Muscle of arm (tissue), 1 donor: ENCODE measurements at regions not wholly inside any gene's neighbourhood (a gene's known extent, or its start where the extent isn't known, plus 50 kb on each side); places are given as distances from the start of the nearest gene placed in this dataset.
A peak's percentile ranks its signal among the peaks of the same experiment; 100 is the strongest.

Experiments used
- DNase-seq: peaks from one replicate; pipeline ENCODE4 v3.0.0-alpha.2; 2013

GRCh38 chr2:144079803-144080202 is 440.1 kb downstream of the ZEB2 start:
- DNase-seq: no peak

DNA sequence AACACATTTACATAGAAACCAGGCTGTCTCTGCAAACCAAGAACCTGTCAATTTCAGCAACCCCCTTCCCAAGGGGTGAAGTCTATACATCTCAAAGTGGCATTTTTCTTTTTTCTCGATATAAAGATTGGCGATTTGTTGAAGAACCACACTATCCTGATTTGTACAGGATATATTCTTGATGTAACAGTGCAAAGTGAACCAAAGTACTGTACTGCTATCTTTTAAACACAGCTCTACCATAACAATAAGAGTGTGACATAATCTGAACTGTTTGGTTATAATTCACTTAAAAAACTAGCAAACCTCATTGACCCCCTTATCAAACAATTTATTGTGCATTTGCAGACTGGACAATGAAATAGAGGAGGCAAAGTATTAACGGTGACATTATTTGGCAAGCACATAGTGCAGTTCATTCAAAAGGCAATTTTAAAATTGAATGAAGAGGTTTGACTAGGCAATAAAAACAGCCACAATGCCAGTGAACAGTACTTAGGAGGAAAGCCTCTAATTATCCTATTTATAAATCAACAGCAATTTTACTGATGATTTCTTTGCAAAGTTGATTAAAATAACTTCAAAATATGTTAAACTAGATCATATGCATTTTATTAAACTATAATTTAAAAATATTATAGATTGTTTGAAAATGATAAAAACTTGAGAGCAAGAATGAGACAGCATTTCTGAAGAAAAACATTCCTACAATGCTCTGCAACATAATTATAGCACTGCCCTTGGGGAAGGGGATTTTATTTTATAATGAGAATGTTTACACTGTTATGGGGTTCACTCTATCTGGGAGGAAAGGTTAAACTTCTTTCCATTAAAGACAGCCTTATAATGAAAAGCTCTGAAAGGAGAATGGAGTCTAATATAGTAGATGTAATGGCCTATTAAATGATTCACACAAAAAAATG is 440.9 kb downstream of the ZEB2 start:
- DNase-seq: no peak

DNA sequence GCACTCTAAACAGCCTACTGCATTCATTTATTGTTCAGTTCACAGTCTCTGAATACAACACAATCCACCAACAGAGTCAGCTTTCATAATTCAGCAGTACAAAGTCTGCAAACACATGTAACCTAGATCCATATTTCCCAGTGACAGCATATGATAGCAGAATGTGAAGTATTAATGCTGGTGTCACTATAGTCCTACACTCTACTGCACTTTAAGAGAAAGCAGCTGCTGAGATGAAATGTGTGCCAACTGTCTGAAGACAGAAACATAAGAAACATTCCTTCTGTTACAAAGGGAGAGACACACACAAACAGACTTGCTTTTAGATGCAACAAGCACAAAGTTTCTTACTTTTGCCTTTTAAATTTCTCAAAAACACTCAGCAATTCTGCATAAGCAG is 441.8 kb downstream of the ZEB2 start:
- DNase-seq: peak; percentile 40

- no peak for DNase-seq
These were observed 445.5 kb downstream of the ZEB2 start for GRCh38 chr2:144074450-144074849.

DNA sequence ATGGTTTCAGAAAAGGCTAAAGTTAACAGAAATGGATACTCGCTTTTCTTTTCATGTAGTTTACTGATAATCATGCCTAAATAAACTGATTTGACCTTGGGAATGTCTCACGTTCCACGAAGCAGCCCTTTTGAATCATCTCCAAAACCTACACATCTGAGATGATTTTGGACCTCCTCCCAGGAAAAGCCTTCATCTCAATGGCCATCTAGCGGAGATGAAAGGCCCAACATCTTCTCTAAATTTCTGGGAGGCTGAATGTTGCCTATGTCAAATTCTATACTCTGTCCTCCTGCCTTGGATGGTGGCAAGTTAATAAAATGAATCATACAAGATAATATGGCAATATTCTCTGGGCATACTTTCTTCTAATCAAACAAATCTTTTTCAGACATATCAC is 448.5 kb downstream of the ZEB2 start:
- DNase-seq: no peak

GRCh38 chr2:144067506-144067905 is 452.4 kb downstream of the ZEB2 start:
- DNase-seq: no peak

DNA sequence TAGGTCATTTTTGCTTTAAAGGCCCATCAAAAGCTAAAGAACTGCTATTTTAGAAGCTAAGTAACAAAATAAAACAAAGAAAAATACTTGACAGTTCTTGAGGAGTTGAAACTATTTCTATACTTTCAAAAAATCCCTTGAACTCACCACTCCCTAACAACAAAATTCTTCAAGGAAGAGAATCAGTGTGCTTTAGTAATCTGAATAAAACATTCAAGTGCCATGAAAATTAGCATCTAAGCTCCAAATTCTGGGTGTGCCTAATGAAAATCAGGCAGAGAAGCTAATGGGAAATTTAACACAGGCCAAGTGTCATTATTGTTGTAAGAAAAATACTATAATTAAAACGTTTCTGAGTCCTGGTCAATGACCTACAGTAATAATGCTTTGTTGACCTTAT is 456.3 kb downstream of the ZEB2 start:
- DNase-seq: no peak

DNA sequence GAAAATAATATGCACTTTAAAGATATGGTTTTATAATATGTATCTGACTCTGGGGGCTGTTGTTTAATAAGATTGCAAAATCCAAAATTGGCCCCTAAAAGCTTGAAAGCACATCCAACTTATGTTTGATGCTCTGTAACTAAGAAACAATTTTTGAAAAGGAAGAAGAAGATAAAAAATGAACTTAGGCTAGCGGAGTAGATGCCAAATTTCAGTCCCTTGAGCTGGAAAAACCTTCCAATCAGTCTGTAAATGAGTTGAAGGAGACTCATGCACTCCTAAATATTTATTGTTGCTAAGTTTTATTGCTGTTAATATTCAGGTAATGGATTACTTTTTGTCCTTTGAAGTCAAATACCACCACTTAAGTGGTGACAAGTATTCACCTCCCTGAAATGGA is 465.0 kb downstream of the ZEB2 start:
- peak; percentile 63 for DNase-seq

- no peak for DNase-seq
These were observed 467.8 kb downstream of the ZEB2 start for GRCh38 chr2:144052083-144052482.

DNA sequence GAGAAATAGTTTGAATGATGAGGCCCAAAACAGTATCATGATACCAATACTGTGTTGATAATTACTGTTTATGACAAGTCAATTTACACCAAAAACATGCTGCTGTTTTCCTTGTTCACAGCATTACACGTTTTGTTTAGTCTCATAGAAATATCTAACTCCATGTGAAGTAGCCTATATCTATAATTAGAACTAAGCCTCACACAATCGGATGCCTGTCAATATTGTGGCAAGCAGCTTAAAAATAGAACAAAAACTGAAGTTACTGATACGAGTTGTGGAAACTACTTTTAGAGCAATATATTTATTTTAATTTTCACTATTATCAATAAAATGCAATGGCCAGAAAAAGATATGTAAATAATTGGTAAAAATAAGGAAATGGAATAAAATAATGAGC is 470.8 kb downstream of the ZEB2 start:
- DNase-seq: no peak

DNA sequence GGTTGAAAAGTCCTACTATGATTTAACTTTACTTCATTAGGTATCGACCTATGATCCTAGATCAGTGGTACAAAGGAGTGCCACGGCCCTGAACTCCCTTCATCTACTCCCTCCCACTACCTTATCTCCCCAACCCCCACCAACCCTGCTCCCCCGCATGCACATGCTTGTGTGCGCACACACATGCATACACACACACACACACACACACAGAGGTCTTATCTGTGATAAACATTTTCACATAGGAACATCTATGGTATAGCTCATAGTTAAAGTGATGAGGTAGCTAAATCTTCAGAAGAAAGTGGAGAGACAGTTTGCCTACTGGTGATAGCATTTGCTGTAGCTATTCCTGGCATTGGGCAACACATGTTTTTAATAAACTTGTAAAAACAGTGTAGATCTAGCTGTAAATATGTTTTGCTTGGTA is 471.3 kb downstream of the ZEB2 start:
- no peak for DNase-seq

DNA sequence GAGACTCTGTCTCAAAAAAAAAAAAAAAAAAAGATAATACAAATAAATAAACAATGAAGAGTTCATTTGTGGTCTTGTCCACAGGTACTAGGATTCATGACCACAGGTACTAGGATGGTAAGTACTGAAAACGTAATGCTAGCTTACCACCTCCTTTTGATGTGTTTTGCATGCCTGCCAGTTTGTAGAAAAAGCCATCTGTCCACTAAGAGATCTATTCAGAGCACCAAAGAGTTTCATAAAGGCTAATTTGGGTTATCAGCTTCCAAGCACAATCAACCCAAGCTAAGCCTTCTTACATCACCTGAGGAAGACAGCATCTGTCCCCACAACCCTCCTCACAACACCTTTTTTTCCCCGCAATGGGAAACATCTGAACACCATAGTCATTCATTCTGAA is 477.2 kb downstream of the ZEB2 start:
- DNase-seq: no peak

GRCh38 chr2:144041612-144042011 is 478.3 kb downstream of the ZEB2 start:
- no peak for DNase-seq

DNA sequence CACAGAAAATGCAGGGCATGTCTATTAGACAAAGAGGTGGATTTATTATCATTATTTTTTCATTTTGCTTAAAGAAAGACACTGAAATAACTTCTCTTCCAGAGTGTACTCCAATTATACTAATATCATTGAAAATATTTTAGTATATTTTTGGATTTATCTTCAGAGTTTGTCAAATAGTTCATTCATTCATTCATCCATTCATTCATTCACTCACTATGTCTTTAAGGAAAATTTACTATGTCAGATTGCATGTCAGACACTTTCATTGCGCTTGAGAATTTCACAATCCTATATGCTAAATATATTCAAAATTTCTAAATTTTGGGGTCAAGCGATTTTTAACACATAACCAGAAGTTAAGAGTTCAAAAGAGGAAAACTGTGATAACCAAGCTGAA is 479.1 kb downstream of the ZEB2 start:
- DNase-seq: no peak

DNA sequence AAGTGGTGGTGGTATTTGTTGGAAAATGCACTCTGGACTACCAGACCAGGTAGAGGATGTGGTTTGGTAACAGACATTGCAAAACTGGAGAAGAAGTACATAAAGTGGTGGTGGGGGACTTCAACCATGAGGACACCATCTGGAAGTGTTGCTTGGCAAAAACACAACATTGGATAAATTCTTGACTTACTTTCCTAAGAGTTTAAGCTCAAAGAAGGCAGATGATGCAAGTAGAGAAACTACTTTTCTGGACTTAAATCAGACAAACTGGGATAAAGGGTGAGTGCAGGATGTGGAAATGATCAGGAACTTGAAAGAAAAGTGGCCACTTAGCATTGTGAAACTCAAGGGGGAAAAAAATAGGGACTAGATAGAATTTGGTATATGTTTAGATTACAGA is 487.4 kb downstream of the ZEB2 start:
- DNase-seq: no peak

- DNase-seq: no peak
These were observed 489.1 kb downstream of the ZEB2 start for GRCh38 chr2:144030791-144031190.

DNA sequence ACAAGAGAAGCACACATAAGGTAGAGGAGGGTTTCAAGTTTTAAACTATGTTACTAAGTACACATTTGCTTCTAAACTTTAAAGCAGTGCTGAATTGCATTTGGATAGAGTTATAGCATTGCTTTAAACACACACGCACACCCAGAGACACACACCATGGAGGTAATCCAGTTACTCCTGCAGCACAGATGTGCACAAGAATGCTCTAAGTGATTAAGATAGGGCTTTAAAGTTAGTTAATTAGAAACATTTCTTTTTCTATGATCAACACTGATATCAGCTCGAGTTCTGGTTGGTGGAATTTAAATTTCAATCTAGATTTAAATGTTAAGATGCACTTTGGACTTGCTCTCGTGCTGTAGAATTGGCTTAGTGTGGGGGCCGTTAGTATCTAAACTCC is 492.3 kb downstream of the ZEB2 start:
- no peak for DNase-seq

- no peak for DNase-seq
These were observed 493.2 kb downstream of the ZEB2 start for GRCh38 chr2:144026753-144027152.

GRCh38 chr2:144020047-144020446 is 499.9 kb downstream of the ZEB2 start:
- DNase-seq: no peak

DNA sequence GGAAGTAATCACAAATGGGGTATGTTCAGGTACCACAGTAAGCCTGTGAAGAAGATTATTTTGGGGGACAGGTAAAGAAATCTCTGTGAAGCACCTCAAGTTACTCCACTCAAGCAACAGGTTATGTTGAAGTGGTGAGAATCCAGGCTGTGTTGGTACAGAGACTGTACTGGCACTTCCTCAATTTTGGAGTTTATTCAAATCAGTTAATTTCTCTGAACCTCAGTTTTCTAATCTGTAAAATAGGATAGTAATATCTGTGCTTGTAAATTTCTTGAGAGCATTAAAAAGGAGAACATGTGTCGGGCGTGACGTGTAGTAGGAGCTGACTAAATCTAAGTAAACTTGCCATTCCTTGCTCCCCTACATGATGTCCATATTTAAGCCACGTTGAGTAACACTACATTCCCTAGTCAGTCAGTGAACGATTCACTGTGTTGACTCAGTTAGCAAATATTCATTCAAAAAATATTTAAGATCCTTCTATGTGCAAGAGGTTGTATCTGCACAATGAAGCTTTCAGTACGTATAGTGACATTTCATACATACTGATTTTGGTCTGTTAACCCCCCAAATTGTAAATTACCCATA is 504.2 kb downstream of the ZEB2 start:
- DNase-seq: no peak

DNA sequence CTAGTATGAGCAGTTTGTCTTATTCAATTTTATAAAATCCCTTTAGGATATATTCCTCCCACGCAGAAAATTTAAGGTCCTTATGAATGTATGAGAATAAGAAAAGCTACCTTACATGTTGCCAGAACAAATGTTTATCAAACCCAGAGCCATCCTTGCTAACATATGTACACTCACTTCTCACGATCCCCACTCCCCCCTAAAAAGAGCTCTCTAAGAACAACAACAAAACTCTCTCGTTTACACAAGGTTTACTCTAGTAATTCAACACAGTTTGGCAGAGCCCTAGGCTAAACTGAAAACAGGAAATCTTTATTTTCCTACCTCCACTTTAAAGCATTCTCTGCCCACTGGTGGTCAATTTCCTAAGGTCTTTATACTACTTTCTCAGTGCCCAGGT is 504.9 kb downstream of the ZEB2 start:
- DNase-seq: no peak

DNA sequence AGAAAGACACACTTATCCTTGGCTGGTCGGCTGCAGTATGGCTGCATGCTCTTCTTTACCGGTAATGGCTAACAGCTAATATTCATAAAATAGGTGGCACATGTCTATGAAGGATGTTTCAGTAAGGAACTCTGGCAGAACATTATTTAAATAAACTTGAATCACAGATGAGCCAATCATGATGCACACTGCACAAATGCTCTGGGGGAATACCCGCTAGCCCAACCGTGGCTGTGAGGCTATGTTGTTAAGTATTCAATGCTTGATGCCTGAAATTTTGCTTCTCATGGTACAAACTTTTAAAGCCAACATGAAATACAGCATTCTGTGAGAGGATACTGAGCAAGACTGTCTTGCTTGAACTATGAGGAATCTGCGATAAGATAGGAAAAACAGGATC is 505.8 kb downstream of the ZEB2 start:
- no peak for DNase-seq

- DNase-seq: no peak
These were observed 507.6 kb downstream of the ZEB2 start for GRCh38 chr2:144012304-144012703.

- DNase-seq: no peak
These were observed 508.4 kb downstream of the ZEB2 start for GRCh38 chr2:144011553-144011952.
